ENCODE measurements at regions not wholly inside any gene's neighbourhood (a gene's known extent, or its start where the extent isn't known, plus 50 kb on each side); places are given as distances from the start of the nearest gene placed in this dataset.

- Histone ChIP-seq H3K36me3 (no peaks in the 10 kb centered on the region), H3K4me1 (peaks cover 4 to 26% (median 14%) of the 10 kb centered on the region in 4 donors), H3K4me3 (no peak overlapping the region), H3K9me3 (no peaks in the 10 kb centered on the region), H3K27me3 (peaks cover 0 to 61% (median 0%) of the 10 kb centered on the region in 3 donors), H3K27ac (no peak overlapping the region)
- intact Hi-C loops (cut with DNase I; ENCODE audit: low total_unique reads) = no loop called here
- no peak for DNase-seq
- TF ChIP-seq CTCF (IDR thresholded peaks at IDR 0.05) = no peak
- TF ChIP-seq POLR2AphosphoS5 (IDR thresholded peaks at IDR 0.05) = no peak
- TF ChIP-seq POLR2A (IDR thresholded peaks at IDR 0.05) = no peak
- no peak for TF ChIP-seq EP300 (IDR thresholded peaks at IDR 0.05)
- 53 to 100% (median 66%) methylated on average over 1 to 11 of the region's 11 CpGs for WGBS, 5 donors
These were observed 59.6 kb upstream of the GATA5 start for GRCh38 chr20:62535282-62535811.

GRCh38 chr20:62535964-62536363 is 60.2 kb upstream of the GATA5 start:
- Histone ChIP-seq H3K27ac (no peak overlapping the region), H3K4me1 (peaks cover 4 to 25% (median 13%) of the 10 kb centered on the region in 4 donors), H3K4me3 (no peak overlapping the region), H3K36me3 (no peaks in the 10 kb centered on the region), H3K9me3 (no peaks in the 10 kb centered on the region), H3K27me3 (peaks cover 0 to 56% (median 0%) of the 10 kb centered on the region in 3 donors)
- intact Hi-C loops (cut with DNase I; ENCODE audit: low total_unique reads) = no loop called here
- 80 to 86% (median 81%) methylated on average over 10 to 12 of the region's 12 CpGs for WGBS, 5 donors
- TF ChIP-seq POLR2AphosphoS5 (IDR thresholded peaks at IDR 0.05) = no peak
- no peak for TF ChIP-seq POLR2A (IDR thresholded peaks at IDR 0.05)
- no peak for TF ChIP-seq EP300 (IDR thresholded peaks at IDR 0.05)
- TF ChIP-seq CTCF (IDR thresholded peaks at IDR 0.05) = no peak
- DNase-seq = no peak

GRCh38 chr20:62536871-62537401 is 61.1 kb upstream of the GATA5 start:
- DNase-seq = no peak
- intact Hi-C loops (cut with DNase I; ENCODE audit: low total_unique reads) = no loop called here

GRCh38 chr20:62537649-62538292 is 62.0 kb upstream of the GATA5 start:
- intact Hi-C loops (cut with DNase I; ENCODE audit: low total_unique reads) = no loop called here
- 79 to 85% (median 83%) methylated on average over 16 to 28 of the region's 28 CpGs for WGBS, 5 donors

More at GRCh38 chr20:62536871-62537401, 61.1 kb upstream of the GATA5 start:
- Histone ChIP-seq H3K27ac (no peak overlapping the region), H3K36me3 (no peaks in the 10 kb centered on the region), H3K27me3 (peaks cover 0 to 47% (median 0%) of the 10 kb centered on the region in 3 donors), H3K4me3 (no peak overlapping the region), H3K9me3 (no peaks in the 10 kb centered on the region), H3K4me1 (peaks cover 0 to 23% (median 9%) of the 10 kb centered on the region in 4 donors)
- WGBS, 5 donors = 48 to 75% (median 71%) methylated on average over 9 to 16 of the region's 16 CpGs
- TF ChIP-seq POLR2A (IDR thresholded peaks at IDR 0.05) = no peak
- no peak for TF ChIP-seq CTCF (IDR thresholded peaks at IDR 0.05)
- no peak for TF ChIP-seq EP300 (IDR thresholded peaks at IDR 0.05)
- no peak for TF ChIP-seq POLR2AphosphoS5 (IDR thresholded peaks at IDR 0.05)

More at GRCh38 chr20:62537649-62538292, 62.0 kb upstream of the GATA5 start:
- Histone ChIP-seq H3K27ac (no peak overlapping the region), H3K27me3 (peaks cover 0 to 47% (median 0%) of the 10 kb centered on the region in 3 donors), H3K36me3 (no peaks in the 10 kb centered on the region), H3K9me3 (no peaks in the 10 kb centered on the region), H3K4me3 (no peak overlapping the region), H3K4me1 (peaks cover 0 to 23% (median 9%) of the 10 kb centered on the region in 4 donors)
- no peak for DNase-seq
- TF ChIP-seq CTCF (IDR thresholded peaks at IDR 0.05) (no peak), POLR2AphosphoS5 (IDR thresholded peaks at IDR 0.05) (no peak), EP300 (IDR thresholded peaks at IDR 0.05) (no peak), POLR2A (IDR thresholded peaks at IDR 0.05) (no peak)

All from stomach (tissue), 8 donors.